Thyroid gland (tissue), 4 donors: ENCODE measurements at regions not wholly inside any gene's neighbourhood (a gene's known extent, or its start where the extent isn't known, plus 50 kb on each side); places are given as distances from the start of the nearest gene placed in this dataset.

Experiments
- POLR2A ChIP-seq, 2 donors: fragments of 450-650 bp; IDR thresholded peaks; one replicate each; pipeline ENCODE4 v1.6.1; 2017; ENCODE audit warnings: antibody characterized with exemption in 2 of 2, mild to moderate bottlenecking in 2 of 2, moderate library complexity in 1 of 2
- TF ChIP-seq, protein P1 (sequence below), 6 experiments: fragments of 200-600 bp in 3 of 6; fragments of 450-650 bp in 3 of 6; sonication (generic) in 3 of 6; IDR thresholded peaks; one replicate each; pipeline ENCODE4 v1.5.1; 2016 to 2019; ENCODE audit warnings: antibody characterized with exemption in 6 of 6, mild to moderate bottlenecking in 2 of 6, inconsistent platforms in 1 of 6, moderate library complexity in 1 of 6

DNA sequence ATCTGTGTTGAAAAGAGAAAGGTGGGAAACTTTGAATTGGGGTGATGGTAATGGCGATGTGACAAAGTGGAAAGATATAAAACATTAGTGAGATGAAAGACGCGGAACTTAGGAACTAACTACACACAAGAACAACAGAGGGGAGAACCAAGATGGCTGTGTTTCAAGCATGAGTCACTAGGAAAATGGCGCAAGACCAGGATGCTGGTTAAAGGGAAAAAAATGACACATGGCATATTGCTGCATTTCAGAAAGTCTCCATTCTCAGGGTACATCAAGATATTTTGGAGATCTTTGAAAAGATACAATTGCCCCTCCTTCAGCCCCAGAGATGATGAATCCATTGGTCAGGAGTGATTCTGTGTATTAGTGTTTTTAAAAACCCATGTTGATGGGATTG is 164.4 kb downstream of the FBXO8 start:
- TF ChIP-seq, protein P1, sequence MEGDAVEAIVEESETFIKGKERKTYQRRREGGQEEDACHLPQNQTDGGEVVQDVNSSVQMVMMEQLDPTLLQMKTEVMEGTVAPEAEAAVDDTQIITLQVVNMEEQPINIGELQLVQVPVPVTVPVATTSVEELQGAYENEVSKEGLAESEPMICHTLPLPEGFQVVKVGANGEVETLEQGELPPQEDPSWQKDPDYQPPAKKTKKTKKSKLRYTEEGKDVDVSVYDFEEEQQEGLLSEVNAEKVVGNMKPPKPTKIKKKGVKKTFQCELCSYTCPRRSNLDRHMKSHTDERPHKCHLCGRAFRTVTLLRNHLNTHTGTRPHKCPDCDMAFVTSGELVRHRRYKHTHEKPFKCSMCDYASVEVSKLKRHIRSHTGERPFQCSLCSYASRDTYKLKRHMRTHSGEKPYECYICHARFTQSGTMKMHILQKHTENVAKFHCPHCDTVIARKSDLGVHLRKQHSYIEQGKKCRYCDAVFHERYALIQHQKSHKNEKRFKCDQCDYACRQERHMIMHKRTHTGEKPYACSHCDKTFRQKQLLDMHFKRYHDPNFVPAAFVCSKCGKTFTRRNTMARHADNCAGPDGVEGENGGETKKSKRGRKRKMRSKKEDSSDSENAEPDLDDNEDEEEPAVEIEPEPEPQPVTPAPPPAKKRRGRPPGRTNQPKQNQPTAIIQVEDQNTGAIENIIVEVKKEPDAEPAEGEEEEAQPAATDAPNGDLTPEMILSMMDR (IDR thresholded peaks at IDR 0.05) = no peak
- TF ChIP-seq POLR2A (IDR thresholded peaks at IDR 0.05) = no peak
